DMS153 (cell line): ENCODE measurements at regions not wholly inside any gene's neighbourhood (a gene's known extent, or its start where the extent isn't known, plus 50 kb on each side); places are given as distances from the start of the nearest gene placed in this dataset.

Experiments
- DNase-seq: peaks from one replicate; lab custom pipeline; 2025; lab: John Stamatoyannopoulos, UW

DNA sequence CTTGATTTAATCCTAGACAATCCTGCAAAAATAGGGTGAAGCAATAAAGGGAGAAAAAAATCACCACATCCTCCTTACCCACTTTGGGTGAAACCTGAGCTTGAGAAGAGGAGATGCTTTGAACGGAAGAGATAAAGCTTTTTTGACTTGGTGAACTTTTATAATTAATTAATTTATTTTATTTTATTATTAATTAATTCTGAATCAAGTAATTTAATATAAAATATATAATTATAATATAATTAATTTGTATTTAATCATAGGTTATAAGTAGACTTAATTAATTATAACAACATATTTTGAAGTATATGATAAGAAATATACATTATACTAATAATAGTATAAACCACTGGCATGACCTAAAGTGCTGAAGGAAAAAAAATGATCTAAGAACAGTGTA, 2164.8 kb downstream of the LRRC4C start:
- DNase-seq: no peak

DNA sequence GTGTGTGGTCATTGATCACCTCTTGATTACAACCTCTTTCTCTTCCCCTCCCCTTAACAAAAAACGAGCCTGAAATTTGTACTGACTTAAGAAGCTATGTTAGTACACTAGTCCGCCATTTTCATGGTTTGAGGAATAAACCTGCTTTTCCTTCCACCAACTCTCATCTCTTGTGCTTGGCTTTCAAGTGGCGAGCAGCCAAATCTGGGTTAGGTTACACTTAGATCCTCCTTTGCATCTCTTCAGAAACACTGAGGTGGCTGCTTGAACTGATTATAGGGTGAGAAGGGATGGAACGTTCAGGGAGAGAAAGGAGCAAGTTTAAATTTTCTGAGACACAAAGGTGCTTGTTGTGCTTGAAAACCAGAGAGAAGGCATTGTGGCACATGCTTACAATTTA, 2171.4 kb downstream of the LRRC4C start:
- DNase-seq: no peak

DNA sequence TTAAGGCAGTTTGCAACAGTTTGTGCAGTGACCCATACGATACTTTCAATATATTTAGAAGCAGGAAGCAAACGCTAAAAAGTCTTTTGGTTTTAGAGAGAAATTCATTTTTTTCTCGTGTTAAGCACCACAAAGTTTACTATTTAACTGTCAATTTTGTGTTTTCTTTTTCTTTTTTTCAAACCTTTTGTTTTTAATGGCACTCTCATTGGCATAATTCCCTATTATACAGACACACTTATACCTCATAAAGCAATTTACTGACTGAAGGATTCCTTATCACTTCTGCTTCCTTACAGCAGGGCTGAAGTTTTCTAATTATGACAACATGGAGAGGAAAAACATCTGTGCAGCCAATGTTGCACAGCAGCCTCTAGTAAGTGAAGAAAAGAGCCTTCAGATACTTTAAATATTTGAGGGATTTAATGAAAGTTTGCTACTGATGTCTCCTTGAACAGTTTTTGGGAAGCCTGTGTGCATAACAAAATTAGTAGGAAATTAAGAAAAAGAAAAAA, 2191.2 kb downstream of the LRRC4C start:
- no peak for DNase-seq

DNA sequence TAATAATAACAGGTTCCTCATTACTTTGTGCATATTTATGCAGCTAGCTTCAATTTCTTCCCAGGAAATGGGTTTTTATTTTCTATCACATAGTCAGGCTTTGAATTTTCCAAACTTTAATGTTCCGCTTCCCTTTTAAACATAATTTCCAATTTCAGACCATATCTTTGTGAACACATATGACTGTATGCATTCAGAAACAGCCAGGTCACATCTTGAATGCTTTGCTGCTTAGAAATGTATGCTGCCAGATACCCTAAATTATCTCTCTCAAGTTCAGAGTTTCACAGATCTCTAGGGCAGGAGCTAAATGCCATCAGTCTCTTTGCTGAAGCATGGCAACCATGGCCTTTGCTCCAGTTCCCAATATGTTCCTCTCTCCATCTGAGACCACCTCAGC, 2203.8 kb downstream of the LRRC4C start:
- DNase-seq: no peak

DNA sequence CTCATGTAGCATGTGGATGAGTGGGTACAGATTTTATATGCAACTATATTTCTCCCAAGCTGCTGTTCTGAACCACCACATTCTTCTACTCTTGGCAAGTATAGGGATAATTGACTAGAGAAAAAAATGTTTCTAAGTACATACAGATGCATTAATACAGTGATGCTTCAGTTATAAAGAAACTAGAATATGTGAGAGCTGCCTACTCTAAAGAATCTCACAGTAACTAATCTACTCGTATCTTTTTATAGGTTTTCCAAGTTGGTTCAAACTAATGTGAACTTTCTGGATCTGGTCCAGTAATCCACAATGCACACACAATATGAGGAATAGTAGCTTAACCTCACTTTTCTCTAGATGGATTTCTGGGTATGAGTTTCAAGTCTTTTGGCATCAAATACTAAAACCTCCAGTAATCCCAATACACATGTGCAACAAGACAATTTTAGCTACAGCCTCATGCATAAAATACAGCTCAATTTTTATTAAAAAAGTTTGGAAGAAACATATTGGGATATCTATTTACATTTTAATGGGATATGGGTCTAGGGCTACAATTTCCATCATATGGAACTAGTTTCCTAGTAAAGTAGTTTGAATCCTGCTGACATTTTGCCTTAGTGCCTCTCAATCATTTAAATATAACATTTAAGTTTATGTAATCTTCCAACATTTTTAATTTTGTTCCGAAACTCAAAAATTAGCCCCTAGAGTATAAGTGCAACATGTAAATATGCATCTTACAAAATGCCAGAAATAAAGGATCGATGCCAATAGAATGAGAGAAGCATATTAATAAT, 2209.7 kb downstream of the LRRC4C start:
- no peak for DNase-seq

DNA sequence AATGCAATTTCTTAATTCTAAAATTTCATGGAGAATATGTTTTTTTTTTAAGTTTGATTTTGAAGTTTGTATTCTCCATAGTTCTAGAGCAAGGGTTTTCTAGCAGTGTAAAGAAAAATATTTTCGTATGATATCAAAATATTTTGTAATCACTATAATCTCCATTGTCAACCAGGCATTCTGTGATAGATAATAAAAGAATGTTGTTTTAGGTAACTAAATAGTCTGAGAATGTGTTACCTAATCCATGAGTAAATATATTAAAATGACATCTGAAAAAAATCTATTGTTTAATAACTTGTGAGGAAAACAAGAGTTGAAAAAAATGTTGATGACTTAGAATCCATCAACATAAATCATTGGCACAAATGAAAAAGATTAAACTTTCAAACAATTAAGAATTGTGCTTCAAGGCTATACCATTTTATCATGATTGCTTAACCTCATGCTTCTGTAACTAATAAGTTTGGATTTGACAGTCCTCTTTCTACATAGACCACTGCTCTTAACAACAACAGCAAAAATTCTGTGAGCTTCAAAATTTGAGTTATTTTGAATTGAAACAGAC, 2211.8 kb downstream of the LRRC4C start:
- DNase-seq: no peak

DNA sequence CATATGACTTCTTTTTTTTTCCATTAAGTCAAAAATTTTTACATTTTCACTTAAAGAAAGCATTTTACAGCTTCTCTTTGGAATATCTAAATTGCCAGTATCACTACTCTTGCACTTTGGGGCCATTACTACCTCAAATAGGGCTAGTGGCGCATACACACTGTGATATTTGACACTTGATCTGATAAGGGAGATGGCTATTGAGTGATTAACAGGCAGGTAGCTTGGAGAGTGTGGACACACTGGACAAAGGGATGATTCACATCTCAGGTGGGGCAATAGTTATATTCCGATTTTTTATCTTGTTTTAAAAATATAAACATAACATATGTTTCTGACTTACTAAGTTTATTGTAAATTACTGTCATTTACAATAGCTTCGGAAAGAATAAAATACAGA, 2219.9 kb downstream of the LRRC4C start:
- DNase-seq: no peak

DNA sequence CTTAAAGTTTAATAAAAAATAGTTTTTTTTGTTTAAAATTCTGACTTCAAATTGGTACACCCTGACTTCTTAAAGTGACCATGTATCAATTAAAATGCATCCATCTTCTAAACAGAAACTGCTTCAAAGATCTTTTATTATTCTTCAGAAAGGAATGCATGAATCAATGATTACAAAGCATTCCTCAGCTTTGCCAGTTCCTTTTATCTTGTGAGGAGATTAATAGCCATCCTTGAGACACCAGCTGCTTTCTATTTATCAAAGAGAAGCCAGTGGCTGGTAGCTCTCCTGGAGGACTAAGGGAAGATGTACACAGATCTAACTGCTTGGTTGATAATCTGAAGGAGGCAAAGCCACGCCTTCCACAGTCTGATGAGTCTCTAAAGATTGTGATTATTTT, 2222.5 kb downstream of the LRRC4C start:
- DNase-seq: no peak

DNA sequence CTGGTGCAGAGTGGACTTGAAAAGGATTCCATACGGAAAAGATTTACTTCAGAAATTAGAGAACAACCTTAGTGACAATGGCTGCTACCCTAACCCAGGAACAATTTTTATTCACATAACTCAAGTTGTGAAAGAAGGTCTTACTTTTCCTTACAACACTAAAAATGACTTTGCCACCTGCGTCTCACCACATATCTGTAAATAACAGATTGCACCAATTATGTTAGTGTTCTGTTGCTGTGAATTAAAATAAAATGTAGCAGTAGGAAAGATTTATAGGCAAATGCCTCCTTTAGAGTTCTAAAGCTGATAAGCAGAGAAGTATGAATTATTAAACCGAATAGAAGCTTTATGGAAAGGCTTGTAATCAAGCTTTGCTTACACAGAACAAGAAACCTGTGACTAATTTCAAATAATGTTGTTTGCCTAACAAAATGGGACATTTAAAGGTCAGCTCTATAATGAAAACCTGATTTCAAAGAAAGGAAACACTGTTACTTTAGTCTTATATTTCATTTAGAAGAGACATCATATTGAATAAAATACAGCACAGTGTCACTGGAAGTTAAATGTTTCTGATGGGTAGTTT, 2237.8 kb downstream of the LRRC4C start:
- no peak for DNase-seq

DNA sequence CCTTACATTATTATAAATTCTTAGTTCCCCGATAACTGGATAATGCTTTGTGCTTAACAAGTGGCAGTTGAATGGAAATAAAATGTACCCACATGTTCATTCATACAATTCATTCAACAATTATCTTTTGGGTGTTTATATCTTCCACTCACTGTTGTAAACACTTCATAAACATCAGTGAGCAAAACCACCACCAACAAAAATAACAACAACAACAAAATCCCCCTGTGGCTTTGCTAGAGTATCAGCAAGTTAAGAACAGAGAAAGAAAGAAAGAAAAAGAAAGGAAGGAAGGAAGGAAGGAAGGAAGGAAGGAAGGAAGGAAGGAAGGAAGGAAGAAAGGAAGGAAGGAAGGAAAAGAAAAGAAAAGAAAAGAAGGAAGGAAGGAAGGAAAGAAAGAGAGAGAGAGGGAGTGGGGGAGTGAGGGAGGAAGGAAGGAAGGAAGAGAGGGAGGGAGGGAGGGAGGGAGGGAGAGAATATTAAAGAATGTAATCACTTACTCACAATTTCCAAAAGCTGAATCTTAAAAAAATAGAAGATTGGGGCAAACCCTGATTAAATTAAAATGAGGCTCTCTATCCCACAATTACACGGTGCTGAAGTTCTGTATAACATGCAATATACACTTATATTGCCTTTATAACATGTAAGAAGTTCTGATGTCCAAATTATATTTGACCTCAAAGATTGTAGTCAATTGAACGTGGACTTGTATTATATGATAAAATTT, 2238.8 kb downstream of the LRRC4C start:
- no peak for DNase-seq

DNA sequence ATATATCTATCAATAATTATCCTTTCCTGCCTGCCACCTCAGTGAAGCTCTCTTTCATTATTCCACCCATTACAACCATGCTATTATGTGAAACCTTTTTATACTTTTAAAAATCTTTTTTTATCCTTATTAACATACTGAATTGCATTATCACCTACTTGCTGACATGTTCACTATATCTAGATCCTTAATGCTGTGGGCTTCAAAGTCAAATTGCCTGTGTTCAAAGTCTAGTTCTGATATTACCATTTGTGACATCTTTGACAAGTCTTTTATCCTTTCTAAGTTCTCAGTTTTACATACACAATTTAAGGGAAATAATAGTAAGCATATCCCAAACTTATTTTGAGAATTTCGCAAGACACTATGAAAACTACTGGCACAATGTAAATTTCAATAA, 2239.4 kb downstream of the LRRC4C start:
- no peak for DNase-seq

DNA sequence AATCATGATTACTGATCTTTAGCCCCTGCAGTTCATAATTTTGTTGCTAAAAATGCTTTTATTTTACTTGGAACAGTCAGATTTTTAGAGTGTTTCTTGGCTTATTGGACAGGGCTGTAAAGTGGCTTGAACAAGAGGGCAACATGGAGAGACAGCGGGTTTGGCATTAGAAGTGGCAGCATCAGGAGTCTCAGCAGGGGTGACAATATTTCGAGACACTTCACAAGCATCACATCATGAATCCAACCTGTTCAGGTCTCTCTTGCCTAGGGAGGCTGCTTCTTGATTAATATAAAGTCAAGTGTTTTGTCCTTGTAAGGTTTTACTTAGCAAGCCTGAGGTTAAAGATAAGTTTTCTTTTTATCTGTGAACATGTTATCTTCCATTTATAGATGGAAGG, 2249.5 kb downstream of the LRRC4C start:
- DNase-seq: no peak

DNA sequence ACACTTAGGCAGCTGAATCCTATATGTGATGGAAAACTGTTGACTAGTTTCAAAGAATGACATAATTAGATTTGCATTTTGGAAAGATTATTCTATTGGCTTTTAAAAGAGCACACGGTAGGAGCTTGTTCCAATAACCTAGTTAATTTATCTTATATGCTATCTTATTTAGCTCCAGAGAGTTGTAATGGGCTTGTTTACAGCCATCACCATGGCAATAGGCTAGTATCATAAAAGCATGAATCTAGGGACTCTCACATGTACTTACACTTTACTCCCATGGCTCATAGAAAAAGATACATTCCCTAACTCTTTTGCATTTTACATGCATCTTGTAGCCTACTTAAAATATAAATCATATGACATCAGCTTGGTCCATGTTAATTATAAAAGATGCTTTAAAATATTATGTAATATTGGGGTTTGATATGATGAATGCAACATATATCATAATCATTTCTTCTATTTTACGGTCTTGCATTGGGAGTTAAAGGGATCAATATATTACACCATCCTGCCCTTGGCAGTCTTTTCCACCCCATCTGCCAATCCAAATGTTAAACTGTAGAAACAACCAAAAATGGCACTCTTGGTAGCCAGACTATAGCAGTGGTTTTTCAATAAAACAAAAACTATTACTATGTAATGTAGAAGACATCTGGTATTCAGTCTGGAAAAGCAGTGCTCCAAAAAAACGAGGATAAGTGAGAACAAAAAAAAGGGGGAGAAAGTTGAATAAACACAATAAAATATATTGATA, 2254.0 kb downstream of the LRRC4C start:
- DNase-seq: no peak

DNA sequence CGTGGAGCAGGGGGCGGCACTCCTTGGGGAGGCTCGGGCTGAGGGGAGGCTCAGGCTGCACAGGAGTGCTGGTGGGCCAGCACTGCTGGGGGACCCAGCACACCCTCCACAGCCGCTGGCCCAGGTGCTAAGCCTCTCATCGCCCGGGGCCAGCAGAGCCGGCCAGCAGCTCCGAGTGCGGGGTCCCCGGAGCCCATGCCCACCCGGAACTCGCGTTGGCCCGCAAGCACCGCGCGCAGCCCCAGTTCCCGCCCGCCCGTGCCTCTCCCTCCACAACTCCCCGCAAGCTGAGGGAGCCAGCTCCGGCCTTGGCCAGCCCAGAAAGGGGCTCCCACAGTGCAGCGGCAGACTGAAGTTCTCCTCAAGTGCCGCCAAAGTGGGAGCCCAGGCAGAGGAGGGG, 2266.8 kb downstream of the LRRC4C start:
- no peak for DNase-seq

DNA sequence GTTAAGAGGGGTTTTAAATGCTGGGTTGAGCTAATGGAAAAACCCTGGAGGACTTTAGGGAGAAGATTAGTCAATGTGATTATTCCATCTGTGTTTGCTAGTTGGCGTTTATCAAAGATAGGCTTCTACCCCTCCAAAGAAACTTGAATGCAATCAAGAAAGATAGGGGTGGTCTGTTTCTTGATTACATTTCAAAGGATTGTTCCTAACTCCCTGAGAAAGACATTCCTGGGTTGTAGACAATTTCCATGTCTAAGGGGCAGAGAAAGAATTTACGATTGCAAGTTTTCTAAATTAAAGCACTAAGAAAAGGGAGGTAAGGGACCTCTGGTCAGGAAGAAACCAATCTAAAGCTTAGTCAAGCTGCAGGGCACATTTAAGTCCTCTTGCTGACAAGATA, 2268.7 kb downstream of the LRRC4C start:
- no peak for DNase-seq

DNA sequence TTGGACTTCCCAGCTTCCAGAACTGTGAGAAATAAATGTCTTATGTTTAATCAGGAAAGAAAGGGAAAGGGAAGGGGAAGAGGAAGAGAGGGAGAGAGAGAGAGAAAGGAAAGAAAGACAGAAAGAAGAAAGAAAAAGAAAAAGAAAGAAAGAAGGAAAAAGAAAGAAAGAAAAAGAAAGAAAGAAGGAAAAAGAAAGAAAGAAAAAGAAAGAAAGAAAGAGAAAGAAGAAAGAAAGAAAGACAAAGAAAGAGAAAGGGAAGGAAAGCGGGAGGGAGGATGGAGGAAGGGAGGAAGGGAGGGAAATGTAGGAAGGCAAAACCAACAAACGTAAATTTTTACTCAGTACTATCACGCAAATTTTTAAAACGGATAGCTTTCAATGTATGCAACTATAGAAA, 2281.8 kb downstream of the LRRC4C start:
- no peak for DNase-seq

DNA sequence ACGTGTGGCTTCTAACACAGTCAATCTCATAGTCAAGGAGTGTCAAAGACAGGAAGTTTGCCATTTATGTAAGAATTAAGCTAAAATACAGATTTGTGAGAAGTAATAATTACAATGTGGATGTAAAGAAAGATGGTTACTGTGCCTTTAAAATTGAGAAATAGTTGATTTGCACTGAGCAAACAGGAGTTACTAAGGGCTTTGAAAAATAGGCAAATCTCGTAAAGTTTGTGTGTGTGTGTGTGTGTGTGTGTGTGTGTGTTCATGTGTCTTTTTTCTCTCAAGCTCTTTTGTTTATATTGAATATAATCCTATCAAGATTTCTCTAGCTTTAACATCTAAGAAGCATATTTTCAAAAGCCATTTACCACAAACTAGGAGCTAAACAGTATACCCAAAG, 2284.5 kb downstream of the LRRC4C start:
- DNase-seq: no peak

DNA sequence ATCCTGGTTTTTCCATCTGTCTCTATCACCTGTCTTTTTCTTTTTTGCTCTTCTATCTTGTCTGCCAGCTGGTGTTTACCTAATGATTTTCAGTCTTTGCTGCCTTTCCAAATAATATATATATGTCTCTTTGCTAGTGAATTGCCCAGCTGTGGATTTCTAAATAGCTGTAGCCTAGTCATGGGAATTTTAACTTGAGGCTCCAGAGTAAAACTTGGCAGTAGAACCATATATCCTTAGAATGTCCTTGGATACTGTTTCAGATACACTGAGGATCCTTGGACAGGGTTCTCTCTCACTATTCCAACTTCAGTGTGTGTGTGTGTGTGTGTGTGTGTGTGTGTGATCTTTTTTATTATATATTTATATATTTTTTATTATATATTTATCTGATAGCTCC, 2285.3 kb downstream of the LRRC4C start:
- DNase-seq: no peak

DNA sequence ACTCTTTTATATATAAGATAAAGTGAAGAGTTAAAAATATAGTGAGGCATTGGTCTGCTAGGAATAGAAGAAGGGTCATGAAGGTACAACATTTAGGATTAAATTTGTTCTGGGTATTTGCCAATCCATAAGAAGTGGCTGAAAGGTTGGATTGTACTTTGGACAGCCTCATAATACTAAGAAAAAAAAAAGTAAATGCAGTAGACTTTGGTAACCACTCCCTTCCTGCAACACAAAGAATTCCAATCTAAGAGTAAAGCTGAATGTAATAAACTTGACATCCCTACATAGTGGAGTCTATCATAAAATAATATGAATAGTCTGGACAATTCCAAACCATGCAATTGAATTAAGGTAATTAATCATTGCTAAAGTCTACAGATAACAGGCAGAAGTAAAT, 2294.4 kb downstream of the LRRC4C start:
- no peak for DNase-seq

DNA sequence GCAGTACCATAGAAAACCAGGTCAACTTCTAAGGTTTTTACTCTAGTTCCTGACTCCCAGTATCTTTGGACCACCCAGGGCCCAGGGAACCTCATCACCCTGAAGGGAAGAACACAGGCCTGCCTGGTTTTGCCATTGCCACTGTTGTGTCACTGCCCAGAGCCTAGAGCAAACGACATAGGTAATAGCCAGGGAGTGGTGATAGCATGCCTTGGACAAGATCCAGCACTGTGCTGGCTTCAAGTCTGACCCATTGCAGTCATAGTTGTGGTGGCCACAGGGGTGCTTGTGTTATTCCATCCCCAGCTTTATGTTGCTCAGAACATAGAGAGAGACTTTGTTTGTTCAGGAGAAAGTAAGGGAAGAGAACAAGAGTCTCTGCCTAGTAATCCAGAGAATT, 2310.2 kb downstream of the LRRC4C start:
- DNase-seq: no peak

DNA sequence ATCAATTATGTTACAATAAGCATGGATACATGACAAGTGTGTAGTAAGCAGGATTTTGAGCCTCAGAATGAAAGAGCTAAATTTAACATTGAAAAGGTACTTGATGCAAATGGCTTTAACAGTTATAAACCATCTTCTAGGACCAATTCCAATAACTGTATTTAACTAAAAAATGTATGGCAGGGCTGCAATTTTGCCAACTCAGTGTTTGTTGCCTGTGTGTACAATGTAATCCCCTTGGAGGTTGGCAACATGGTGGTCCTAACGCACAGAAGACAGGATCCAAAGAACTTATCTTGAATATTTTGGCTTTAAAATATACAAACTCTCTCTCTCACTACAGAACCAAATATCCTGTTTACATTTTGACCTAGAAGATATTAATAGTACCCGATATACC, 2314.1 kb downstream of the LRRC4C start:
- no peak for DNase-seq
